ENCODE measurements at regions not wholly inside any gene's neighbourhood (a gene's known extent, or its start where the extent isn't known, plus 50 kb on each side); places are given as distances from the start of the nearest gene placed in this dataset.

- H3K27me3 Mint-ChIP-seq (ENCODE audit: low read depth) = no peaks in the 10 kb centered on the region
- H3K4me3 Mint-ChIP-seq = no peak overlapping the region
- DNase-seq (ENCODE audit: low read depth, low spot score) = no peak
- no peaks in the 10 kb centered on the region for H3K36me3 Mint-ChIP-seq (ENCODE audit: low read depth)
- H3K9me3 Mint-ChIP-seq = peaks cover 4% of the 10 kb centered on the region
- H3K27ac Mint-ChIP-seq (ENCODE audit: unreplicated experiment) = peak overlapping the region; percentile 92
- TF ChIP-seq, protein P1, sequence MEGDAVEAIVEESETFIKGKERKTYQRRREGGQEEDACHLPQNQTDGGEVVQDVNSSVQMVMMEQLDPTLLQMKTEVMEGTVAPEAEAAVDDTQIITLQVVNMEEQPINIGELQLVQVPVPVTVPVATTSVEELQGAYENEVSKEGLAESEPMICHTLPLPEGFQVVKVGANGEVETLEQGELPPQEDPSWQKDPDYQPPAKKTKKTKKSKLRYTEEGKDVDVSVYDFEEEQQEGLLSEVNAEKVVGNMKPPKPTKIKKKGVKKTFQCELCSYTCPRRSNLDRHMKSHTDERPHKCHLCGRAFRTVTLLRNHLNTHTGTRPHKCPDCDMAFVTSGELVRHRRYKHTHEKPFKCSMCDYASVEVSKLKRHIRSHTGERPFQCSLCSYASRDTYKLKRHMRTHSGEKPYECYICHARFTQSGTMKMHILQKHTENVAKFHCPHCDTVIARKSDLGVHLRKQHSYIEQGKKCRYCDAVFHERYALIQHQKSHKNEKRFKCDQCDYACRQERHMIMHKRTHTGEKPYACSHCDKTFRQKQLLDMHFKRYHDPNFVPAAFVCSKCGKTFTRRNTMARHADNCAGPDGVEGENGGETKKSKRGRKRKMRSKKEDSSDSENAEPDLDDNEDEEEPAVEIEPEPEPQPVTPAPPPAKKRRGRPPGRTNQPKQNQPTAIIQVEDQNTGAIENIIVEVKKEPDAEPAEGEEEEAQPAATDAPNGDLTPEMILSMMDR (conservative IDR thresholded peaks at IDR 0.05) = no peak
- peaks cover 25% of the 10 kb centered on the region for H3K4me1 Mint-ChIP-seq
These were observed 656.4 kb upstream of the ADGRL2 start for GRCh38 chr1:81144240-81144825.

- H3K27ac Mint-ChIP-seq (ENCODE audit: unreplicated experiment) = no peak overlapping the region
- TF ChIP-seq, protein P1 (conservative IDR thresholded peaks at IDR 0.05) = no peak
- DNase-seq (ENCODE audit: low read depth, low spot score) = no peak
These were observed 658.5 kb upstream of the ADGRL2 start for GRCh38 chr1:81142099-81142826.

GRCh38 chr1:81135524-81135923, 665.2 kb upstream of the ADGRL2 start:
- H3K9me3 Mint-ChIP-seq = peaks cover 3% of the 10 kb centered on the region
- no peaks in the 10 kb centered on the region for H3K36me3 Mint-ChIP-seq (ENCODE audit: low read depth)
- DNase-seq (ENCODE audit: low read depth, low spot score) = no peak
- H3K4me1 Mint-ChIP-seq = no peaks in the 10 kb centered on the region
- peak overlapping the region; percentile 81 for H3K27ac Mint-ChIP-seq (ENCODE audit: unreplicated experiment)
- H3K4me3 Mint-ChIP-seq = no peak overlapping the region
- TF ChIP-seq, protein P1 (conservative IDR thresholded peaks at IDR 0.05) = no peak
- H3K27me3 Mint-ChIP-seq (ENCODE audit: low read depth) = no peaks in the 10 kb centered on the region

More at GRCh38 chr1:81142099-81142826, 658.5 kb upstream of the ADGRL2 start:
- H3K27me3 Mint-ChIP-seq (ENCODE audit: low read depth) = no peaks in the 10 kb centered on the region
- peaks cover 4% of the 10 kb centered on the region for H3K9me3 Mint-ChIP-seq
- no peaks in the 10 kb centered on the region for H3K36me3 Mint-ChIP-seq (ENCODE audit: low read depth)
- no peak overlapping the region for H3K4me3 Mint-ChIP-seq
- peaks cover 25% of the 10 kb centered on the region for H3K4me1 Mint-ChIP-seq

DNA sequence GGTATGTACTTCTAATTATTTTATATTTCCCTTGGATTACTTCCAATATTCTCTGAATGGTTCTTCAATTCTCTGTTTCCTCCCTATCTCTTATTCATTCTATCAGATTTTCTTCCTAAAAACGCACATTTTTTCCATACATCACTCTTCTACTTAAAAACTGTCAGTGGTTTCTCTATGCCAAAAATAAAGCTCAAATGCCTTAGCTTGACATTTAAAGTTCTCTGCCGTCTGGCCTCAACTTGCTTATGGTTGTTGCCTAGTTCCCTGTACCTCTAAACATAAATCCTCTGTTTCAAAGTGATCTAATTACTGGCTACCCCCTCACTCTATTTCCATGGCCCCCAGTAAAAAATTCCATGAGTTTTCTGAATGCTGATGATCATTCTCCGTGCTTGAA, 671.0 kb upstream of the ADGRL2 start:
- Mint-ChIP-seq H3K9me3 (peaks cover 3% of the 10 kb centered on the region), H3K4me3 (no peak overlapping the region), H3K27me3 (ENCODE audit: low read depth) (no peaks in the 10 kb centered on the region), H3K36me3 (ENCODE audit: low read depth) (no peaks in the 10 kb centered on the region), H3K4me1 (no peaks in the 10 kb centered on the region), H3K27ac (ENCODE audit: unreplicated experiment) (no peak overlapping the region)
- no peak for DNase-seq (ENCODE audit: low read depth, low spot score)
- TF ChIP-seq, protein P1 (conservative IDR thresholded peaks at IDR 0.05) = no peak

DNA sequence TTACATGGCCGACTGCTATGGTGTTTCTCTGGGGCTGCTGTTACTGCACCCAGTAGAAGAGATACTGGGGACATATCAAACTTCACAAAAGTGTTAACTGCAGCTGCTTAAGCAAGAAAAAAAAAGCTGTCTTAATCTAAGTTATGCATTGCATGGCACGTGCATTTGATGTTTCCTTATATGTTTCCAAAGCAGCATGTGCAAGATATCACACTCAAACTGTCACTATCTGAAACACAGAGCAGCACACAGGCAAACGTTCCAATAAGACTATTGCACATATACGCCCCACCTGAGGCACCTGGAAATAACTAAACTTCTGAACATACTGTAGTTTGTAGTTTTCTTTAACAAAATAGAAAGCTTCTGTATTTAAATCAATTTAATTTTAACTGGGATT, 671.4 kb upstream of the ADGRL2 start:
- no peak for DNase-seq (ENCODE audit: low read depth, low spot score)
- H3K27me3 Mint-ChIP-seq (ENCODE audit: low read depth) = no peaks in the 10 kb centered on the region
- H3K4me1 Mint-ChIP-seq = no peaks in the 10 kb centered on the region
- H3K9me3 Mint-ChIP-seq = peaks cover 3% of the 10 kb centered on the region
- no peak overlapping the region for H3K27ac Mint-ChIP-seq (ENCODE audit: unreplicated experiment)
- no peaks in the 10 kb centered on the region for H3K36me3 Mint-ChIP-seq (ENCODE audit: low read depth)
- H3K4me3 Mint-ChIP-seq = no peak overlapping the region
- TF ChIP-seq, protein P1 (conservative IDR thresholded peaks at IDR 0.05) = no peak
